Urothelium cell line (cell line): ENCODE measurements at regions not wholly inside any gene's neighbourhood (a gene's known extent, or its start where the extent isn't known, plus 50 kb on each side); places are given as distances from the start of the nearest gene placed in this dataset.
A peak's percentile ranks its signal among the peaks of the same experiment; 100 is the strongest.

Experiments used
- DNase-seq: peaks from one replicate; pipeline ENCODE4 v3.0.0; 2011; ENCODE audit warnings: low spot score, mixed read lengths
- FAIRE-seq: peaks from 2 replicates; lab custom pipeline; 2011; peaks lifted over from hg19 to GRCh38; lab: Jason Lieb, UNC

DNA sequence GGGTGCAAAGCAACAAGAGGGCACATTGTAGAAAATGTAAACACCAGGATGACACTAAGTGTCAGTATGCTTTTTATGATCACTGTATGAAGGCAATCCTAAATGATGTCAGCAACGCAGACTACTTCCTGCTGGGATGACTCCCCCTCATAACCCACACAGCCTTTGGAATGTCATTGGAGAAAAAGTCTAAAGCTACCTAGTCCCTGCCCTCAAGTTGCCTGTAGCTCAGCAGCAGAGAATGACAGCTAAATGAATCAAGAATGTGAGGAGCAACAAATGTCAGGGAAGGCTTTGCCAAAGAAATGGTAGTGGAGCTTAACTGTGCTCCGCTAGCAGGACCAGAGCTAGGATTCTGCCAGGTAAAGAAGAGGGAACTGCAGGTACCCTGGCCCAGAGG is 555.6 kb downstream of the CD83 start:
- FAIRE-seq (no peak), DNase-seq (no peak)

- FAIRE-seq (no peak), DNase-seq (no peak)
Measured at GRCh38 chr6:14674458-14674857, 556.9 kb downstream of the CD83 start.

- DNase-seq (no peak), FAIRE-seq (no peak)
Measured at GRCh38 chr6:14674867-14675648, 557.5 kb downstream of the CD83 start.

- no peak for DNase-seq
- FAIRE-seq, result no peak
Measured at GRCh38 chr6:14676064-14676463, 558.5 kb downstream of the CD83 start.

DNA sequence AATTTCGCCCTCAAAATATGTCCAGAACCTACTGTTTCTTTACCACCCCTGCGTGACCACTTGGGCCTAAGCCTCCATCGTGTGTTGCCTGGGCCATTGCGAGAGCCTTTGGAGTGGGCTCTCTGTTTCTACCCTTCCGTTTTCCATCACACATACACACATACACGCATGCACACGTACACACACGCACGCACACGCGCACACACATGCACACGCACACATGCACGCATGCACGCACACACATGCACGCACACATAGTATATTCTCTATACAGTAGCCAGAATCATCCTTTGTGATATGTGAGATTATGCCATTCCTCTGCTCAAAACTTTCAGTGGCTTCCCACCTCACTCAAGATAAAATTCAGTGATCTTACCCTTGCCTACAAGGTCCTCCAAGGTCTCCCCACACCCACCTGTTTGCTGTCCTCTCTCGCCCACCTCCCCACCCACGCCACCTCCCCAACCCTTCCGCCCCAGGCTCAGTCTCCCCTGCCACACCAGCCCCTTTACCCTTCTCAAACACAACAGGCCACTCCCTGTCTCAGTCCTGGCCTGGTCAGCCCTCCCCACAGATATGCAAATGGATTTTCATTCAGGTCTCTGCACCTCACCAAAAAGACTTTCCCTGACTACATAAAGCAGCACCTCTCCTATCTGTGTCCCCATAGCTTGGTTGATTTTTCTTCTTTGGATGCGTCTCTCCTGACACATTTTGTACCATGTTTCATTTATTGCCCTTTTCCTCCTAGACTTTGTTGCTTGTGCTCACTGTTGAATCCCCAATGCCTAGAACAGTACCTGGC is 559.6 kb downstream of the CD83 start:
- FAIRE-seq, result no peak
- no peak for DNase-seq

DNA sequence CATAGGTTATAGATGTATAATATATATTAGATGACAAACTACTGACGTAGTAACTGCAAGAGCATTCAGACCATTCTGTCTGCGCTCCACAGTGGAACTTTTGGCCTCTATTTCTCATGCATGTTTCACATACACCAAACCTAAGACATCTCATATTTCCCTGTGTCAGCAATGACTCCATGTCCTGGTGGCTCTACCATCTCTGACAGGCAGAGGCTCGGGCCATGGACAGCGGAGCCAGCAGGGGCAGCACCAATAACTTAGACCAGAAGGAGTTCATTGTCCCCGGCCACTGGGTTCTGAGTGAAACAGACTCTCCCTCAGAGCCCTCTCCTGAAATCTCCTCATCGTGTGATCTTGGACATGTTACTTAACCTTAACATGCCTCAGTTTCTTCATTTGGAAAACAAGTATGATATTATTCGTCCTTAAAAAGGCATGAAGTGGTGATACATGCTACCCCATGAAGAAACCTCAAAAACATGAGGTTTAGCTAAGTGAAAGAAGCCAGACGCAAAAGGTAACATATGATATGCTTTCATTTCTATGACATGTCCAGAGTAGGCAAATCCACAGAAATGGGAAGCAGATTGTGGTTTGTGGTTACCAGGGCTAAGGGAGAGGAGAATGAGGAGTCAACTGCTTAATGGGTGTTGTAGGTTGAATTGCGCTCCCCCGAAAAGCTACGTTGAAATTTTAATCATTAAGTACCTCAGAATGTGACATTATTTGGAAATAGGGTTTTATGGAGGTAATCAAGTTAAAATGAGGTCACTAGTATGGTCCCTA is 564.0 kb upstream of the JARID2 start:
- no peak for FAIRE-seq
- no peak for DNase-seq

GRCh38 chr6:14682812-14683211 is 563.1 kb upstream of the JARID2 start:
- peak; percentile 26 for DNase-seq
- no peak for FAIRE-seq

DNA sequence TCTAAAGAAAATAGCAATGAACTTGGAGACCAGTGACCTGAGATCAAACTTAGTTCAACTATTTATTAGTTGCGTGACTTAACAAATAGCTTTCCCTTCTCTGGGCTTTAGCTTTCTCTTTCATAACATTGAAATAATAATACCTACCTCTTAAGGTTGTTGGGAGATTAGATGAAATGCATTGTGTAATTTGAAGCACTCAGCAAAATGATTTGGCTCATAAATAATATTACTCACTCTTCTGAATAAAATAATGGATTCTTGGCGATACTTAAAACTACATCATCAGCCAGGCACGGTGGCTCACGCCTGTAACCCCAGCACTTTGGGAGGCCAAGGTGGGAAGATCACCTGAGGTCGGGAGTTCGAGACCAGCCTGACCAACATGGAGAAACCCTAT is 556.2 kb upstream of the JARID2 start:
- no peak for DNase-seq
- FAIRE-seq, result no peak

DNA sequence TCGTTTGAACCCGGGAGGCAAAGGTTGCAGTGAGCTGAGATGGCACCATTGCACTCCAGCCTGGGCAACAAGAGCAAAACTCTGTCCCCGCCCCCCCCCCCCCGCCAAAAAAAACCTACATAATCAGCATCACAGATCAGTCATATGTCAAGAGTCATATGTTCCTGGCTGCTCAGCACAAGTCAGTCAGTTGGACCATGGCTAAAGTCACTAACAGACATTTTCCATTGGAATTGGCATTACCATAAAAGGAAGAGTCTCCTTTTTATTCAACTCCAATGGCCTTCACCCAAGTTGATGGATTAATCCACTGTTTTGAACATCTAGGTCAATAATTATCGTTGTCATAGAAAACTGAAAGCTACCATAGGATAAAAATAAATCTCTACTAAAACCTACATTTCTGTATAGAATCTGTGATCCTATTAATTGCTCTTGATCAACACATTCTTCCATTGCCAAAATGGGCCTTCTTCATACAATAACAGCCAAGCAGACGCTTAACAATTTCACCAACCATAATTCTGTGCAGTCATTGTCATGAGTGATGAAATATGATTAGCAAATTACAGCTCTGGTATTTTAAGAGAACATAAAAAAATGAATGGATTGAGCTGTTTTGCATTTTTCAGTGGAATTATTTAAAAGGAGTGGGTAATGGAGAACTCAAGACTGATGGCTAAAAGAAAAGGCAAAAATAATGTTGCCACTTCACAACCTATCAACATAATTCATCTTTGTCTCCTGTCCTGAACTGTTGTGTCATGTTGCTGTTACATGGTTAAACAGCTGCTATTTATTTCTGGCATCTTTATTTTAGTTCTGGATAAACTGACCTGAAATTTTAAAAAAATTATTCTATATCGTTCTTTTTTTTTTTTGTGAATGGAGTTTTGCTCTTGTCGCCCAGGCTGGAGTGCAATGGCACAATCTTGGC is 555.5 kb upstream of the JARID2 start:
- no peak for DNase-seq
- FAIRE-seq, result no peak

GRCh38 chr6:14692208-14692607 is 553.7 kb upstream of the JARID2 start:
- no peak for FAIRE-seq

DNA sequence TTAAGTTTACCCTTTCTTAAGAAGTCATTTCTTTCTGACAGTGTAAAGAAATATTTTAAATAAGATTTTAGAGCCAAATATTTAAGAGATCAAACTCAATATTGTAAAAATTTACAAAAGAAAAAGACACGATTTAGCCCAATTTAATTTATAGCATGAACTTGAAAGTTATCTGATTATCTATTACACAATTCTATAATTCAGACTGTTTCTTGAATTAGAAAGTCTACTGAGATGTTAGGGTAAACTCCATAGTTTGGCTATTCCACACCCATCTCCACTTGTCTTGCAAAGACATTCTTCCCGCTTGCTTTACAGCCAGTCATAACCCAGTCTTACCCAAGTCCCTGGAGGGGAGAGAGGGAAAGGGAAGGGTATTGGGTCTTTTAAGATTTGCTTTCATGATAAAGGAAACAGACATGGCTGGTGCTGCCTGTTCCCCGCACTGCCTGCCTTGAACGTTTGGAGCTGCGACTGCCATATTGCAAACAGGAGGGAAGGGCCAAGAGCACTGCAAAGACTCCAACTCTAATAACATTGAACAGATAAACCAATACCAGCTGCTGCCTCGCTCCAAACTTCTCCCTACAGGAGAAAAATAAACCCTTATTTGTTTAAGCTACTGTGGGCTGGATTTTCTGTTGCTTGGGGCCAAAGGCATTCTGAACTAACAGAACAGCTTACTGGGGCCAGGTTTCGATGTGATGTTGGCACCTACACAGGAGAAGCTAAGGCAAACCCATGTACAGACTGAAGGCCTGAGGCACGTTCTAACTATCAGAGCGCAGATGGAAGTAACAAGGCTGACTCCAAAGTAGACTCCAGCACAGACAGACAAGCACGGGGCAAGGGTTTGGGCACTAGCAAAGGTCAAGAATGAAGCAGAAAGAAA is 552.3 kb upstream of the JARID2 start:
- DNase-seq (no peak), FAIRE-seq (no peak)

More at GRCh38 chr6:14692208-14692607, 553.7 kb upstream of the JARID2 start:
- no peak for DNase-seq

DNA sequence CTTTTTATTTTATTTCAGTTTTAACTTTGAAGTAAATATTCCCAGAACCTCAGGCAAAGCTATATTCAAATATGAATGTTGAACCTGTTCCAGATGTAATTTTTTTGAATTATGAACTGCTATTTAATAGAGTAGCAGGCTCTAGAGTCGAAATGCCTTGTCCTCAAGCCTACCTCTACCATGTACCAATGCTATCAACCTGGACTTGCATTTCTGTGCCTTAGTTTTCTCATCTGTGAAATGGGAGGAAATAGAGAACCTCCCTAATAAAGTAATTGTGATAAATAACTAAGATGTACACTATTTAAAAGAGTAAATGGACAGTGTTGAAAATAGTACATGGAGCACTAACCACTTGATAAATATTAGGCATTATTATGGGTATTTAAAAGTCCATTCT is 551.6 kb upstream of the JARID2 start:
- DNase-seq (no peak), FAIRE-seq (no peak)

GRCh38 chr6:14695579-14695978 is 550.3 kb upstream of the JARID2 start:
- no peak for DNase-seq
- peak; percentile 20 for FAIRE-seq

DNA sequence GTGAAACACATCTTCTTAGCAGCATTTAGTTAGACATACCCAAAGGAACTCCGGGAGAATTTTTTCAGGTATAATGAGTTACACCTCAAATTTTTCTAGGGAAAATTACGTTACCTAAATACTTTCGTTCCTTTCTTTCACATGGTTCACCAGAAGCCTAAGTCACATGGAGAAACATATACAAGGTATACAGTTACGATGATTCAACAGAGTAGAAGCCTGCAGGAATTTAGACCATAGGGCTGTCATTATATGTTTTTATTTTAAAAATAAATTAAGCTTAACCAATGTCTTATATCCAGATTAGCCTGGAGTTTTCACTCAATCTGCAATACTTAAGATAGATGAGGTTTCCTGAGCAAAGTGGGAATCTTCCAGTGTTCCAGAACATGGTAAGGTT is 549.5 kb upstream of the JARID2 start:
- FAIRE-seq (no peak), DNase-seq (no peak)

DNA sequence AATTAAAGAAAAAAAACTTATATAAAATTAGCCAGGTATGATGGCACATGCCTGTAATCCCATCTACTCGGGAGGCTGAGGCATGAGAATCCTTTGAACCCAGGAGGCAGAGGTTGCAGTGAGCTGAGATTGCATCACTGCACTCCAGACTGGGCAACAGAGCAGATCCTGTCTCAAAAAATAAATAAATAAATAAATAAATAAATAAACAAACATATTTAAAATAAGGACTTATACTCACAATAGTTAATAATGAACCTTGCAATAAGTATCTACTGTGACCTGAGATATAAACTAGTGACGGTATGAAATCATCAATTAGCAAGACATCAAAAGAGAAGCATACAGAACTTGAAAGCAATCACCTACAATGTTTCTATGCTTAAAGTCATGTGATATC is 548.4 kb upstream of the JARID2 start:
- no peak for DNase-seq
- no peak for FAIRE-seq

GRCh38 chr6:14699803-14700601 is 545.9 kb upstream of the JARID2 start:
- FAIRE-seq (no peak), DNase-seq (no peak)

GRCh38 chr6:14701946-14702345 is 543.9 kb upstream of the JARID2 start:
- FAIRE-seq, result no peak
- DNase-seq, result no peak

DNA sequence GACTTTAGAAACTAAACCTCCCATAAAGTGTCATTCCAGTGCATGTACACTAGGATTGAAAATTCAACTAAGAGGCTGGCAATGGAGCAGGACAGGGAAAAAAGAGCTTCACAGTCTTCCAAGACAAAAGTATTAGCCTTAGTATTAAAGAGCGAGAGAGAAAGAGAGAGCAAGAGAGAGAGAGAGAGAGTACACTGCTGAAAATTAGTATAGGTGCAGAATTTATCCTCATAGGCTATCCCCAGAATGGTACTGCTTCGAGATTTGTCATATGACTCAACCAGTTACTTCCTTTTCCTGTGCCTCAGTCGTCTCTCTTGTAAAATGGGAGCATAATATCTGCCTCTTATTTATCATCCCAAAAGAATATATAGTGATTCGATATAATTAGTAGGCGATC is 543.2 kb upstream of the JARID2 start:
- DNase-seq (no peak), FAIRE-seq (no peak)

DNA sequence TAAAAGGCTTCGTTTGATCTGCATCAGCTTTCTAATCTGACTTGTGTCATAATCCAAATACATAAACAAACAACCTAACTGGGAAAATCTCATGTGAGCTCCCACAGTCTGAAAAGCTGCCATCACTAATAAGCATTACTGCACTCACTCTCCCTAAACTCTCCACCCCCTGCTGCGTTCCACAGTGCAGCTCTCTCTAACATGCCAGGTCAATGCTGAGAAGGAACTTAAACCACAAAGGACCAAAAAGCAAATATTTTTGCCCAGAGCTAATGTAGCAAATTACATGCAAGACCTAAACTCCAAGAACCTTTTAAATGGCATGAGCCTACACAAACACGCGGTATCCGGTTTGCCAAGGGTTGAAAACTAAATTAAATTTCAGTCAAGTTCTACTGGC is 542.3 kb upstream of the JARID2 start:
- FAIRE-seq, result no peak
- no peak for DNase-seq
